Glutamatergic neuron (in vitro differentiated cells): ENCODE measurements at regions not wholly inside any gene's neighbourhood (a gene's known extent, or its start where the extent isn't known, plus 50 kb on each side); places are given as distances from the start of the nearest gene placed in this dataset.

ENCODE experiments used
- DNase-seq: peaks from one replicate; pipeline ENCODE4 v3.0.0; 2022
- H3K27ac Mint-ChIP-seq: one replicate; pipeline ENCODE4 v1.8.0; 2020; ENCODE audit warnings: mild to moderate bottlenecking, mixed read lengths, inconsistent platforms; ENCODE audit not compliant: unreplicated experiment
- H3K27me3 Mint-ChIP-seq: one replicate; pipeline ENCODE4 v1.8.0; 2020; ENCODE audit warnings: mild to moderate bottlenecking, moderate library complexity, mixed read lengths, inconsistent platforms; ENCODE audit not compliant: unreplicated experiment
- H3K36me3 Mint-ChIP-seq: one replicate; pipeline ENCODE4 v1.8.0; 2020; ENCODE audit warnings: mild to moderate bottlenecking, mixed read lengths, inconsistent platforms; ENCODE audit not compliant: unreplicated experiment
- H3K4me1 Mint-ChIP-seq: one replicate; pipeline ENCODE4 v1.8.0; 2020; ENCODE audit warnings: mild to moderate bottlenecking, low read depth, mixed read lengths, inconsistent platforms; ENCODE audit not compliant: unreplicated experiment
- H3K4me3 Mint-ChIP-seq: one replicate; pipeline ENCODE4 v1.8.0; 2020; ENCODE audit warnings: mild to moderate bottlenecking, mixed read lengths, inconsistent platforms; ENCODE audit not compliant: unreplicated experiment
- H3K9me3 Mint-ChIP-seq: one replicate; pipeline ENCODE4 v1.8.0; 2020; ENCODE audit warnings: mild to moderate bottlenecking, moderate library complexity, mixed read lengths, inconsistent platforms; ENCODE audit not compliant: unreplicated experiment
- CTCF ChIP-seq: fragments of 200-600 bp; sonication (generic); IDR thresholded peaks from one replicate; pipeline ENCODE4 v1.5.0; 2021; ENCODE audit not compliant: partially characterized antibody, unreplicated experiment

GRCh38 chr6:138637822-138638221 lies 135.7 kb upstream of the CCDC28A start:
- no peak overlapping the region for H3K27ac Mint-ChIP-seq
- no peaks in the 10 kb centered on the region for H3K27me3 Mint-ChIP-seq
- H3K9me3 Mint-ChIP-seq, result no peaks in the 10 kb centered on the region

DNA sequence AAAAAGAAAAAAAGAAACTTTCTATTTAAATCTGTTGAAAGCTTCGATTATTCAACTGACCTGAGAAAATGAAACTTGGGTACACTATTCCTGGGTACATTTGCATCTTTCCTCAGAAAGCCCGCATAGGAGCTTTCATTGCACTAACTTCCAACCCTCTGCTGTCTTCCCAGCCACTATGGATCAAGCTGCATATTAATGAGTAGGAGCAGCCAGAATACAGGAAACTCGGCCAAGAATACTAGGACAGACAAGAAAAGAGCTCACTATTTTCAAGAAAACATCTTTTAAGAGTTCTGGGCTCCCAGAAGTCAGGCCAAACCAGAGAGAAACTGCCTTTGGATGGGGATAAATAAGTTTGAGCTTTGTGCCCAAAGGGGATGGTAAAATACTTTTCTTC lies 135.0 kb upstream of the CCDC28A start:
- no peaks in the 10 kb centered on the region for H3K4me1 Mint-ChIP-seq
- no peak overlapping the region for H3K4me3 Mint-ChIP-seq
- no peaks in the 10 kb centered on the region for H3K9me3 Mint-ChIP-seq
- no peak overlapping the region for H3K27ac Mint-ChIP-seq
- H3K36me3 Mint-ChIP-seq, result no peaks in the 10 kb centered on the region
- DNase-seq, result no peak
- H3K27me3 Mint-ChIP-seq, result no peaks in the 10 kb centered on the region
- TF ChIP-seq CTCF, result no peak

More at GRCh38 chr6:138637822-138638221, 135.7 kb upstream of the CCDC28A start:
- no peaks in the 10 kb centered on the region for H3K36me3 Mint-ChIP-seq
- H3K4me1 Mint-ChIP-seq, result no peaks in the 10 kb centered on the region
- no peak overlapping the region for H3K4me3 Mint-ChIP-seq
- TF ChIP-seq CTCF, result no peak
- no peak for DNase-seq

DNA sequence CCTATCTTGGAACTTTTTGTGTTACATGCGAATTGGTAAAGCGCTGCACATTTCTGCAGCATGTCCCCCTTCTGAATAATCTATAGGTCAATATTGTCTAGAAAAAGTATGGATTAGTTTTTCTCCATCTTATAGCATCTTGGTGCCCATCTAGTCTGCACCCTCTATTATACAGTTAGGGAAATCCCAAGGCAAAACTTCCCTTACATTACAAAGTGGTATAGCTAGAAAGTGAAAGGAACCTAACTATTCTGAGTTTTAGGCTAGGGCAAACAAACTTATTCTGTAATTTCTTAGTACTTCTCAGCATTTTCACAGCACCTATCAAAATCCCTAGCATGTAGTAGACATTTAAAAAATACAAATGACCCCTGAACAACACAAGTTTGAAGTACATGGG lies 133.5 kb upstream of the CCDC28A start:
- H3K4me3 Mint-ChIP-seq, result no peak overlapping the region
- no peaks in the 10 kb centered on the region for H3K36me3 Mint-ChIP-seq
- H3K27ac Mint-ChIP-seq, result no peak overlapping the region
- H3K27me3 Mint-ChIP-seq, result no peaks in the 10 kb centered on the region
- no peaks in the 10 kb centered on the region for H3K9me3 Mint-ChIP-seq
- no peak for DNase-seq
- no peak for TF ChIP-seq CTCF
- H3K4me1 Mint-ChIP-seq, result no peaks in the 10 kb centered on the region

GRCh38 chr6:138643210-138643609 lies 130.4 kb upstream of the CCDC28A start:
- no peak for DNase-seq
- H3K9me3 Mint-ChIP-seq, result no peaks in the 10 kb centered on the region
- TF ChIP-seq CTCF, result no peak
- no peaks in the 10 kb centered on the region for H3K36me3 Mint-ChIP-seq
- H3K4me3 Mint-ChIP-seq, result no peak overlapping the region
- H3K27me3 Mint-ChIP-seq, result no peaks in the 10 kb centered on the region
- no peaks in the 10 kb centered on the region for H3K4me1 Mint-ChIP-seq
- H3K27ac Mint-ChIP-seq, result no peak overlapping the region

GRCh38 chr6:138645976-138646640 lies 127.5 kb upstream of the CCDC28A start:
- no peak for TF ChIP-seq CTCF
- no peaks in the 10 kb centered on the region for H3K4me1 Mint-ChIP-seq
- H3K27ac Mint-ChIP-seq, result no peak overlapping the region
- DNase-seq, result no peak
- no peak overlapping the region for H3K4me3 Mint-ChIP-seq
- H3K9me3 Mint-ChIP-seq, result no peaks in the 10 kb centered on the region
- no peaks in the 10 kb centered on the region for H3K36me3 Mint-ChIP-seq
- H3K27me3 Mint-ChIP-seq, result no peaks in the 10 kb centered on the region
